Panc1 (cell line): ENCODE measurements at regions not wholly inside any gene's neighbourhood (a gene's known extent, or its start where the extent isn't known, plus 50 kb on each side); places are given as distances from the start of the nearest gene placed in this dataset.

Experiments
- ATAC-seq: fragments of 200-7000 bp; cut with Tn5 transposase; 2 replicates; pipeline ENCODE4 v1.9.1; 2020; ENCODE audit warnings: mild to moderate bottlenecking, moderate library complexity
- BruUV-seq: library from RNA; stranded (reverse); fragments of 400-500 nt; replicated peaks from 2 replicates; lab custom pipeline; 2021; lab: Mats Ljungman, UMichigan
- CTCF ChIA-PET: fragments of 300-600 bp; sonication (Branson Sonifier 250); formaldehyde crosslinking; loops from one replicate; lab custom pipeline; 2022; ENCODE audit warnings: antibody characterized with exemption; lab: Charles Lee
- POLR2A ChIA-PET: fragments of 300-600 bp; sonication (Branson Sonifier 250); formaldehyde crosslinking; loops from one replicate; lab custom pipeline; 2022; ENCODE audit warnings: antibody characterized with exemption; lab: Charles Lee
- DNase-seq: peaks from one replicate; pipeline ENCODE4 v3.0.0-alpha.2; 2010; ENCODE audit warnings: low read depth, low spot score
- H3K27ac ChIP-seq: 2 replicates; pipeline ENCODE4 v1.5.1; 2011; ENCODE audit warnings: mild to moderate bottlenecking, low read length, inconsistent platforms
- H3K27me3 ChIP-seq: fragments of 200-500 bp; sonication (Bioruptor generic); 2 replicates; pipeline ENCODE4 v1.6.0; 2014; ENCODE audit warnings: low read length, inconsistent platforms; ENCODE audit not compliant: control insufficient read depth, insufficient read depth
- H3K36me3 ChIP-seq: fragments of 200-500 bp; sonication (Bioruptor generic); 2 replicates; pipeline ENCODE4 v1.5.1; 2014; ENCODE audit warnings: inconsistent platforms, mild to moderate bottlenecking, low read length, moderate library complexity; ENCODE audit not compliant: control insufficient read depth, insufficient read depth
- H3K4me1 ChIP-seq: 2 replicates; pipeline ENCODE4 v1.5.1; 2011; ENCODE audit warnings: inconsistent platforms, mild to moderate bottlenecking, low read length, moderate library complexity; ENCODE audit not compliant: control insufficient read depth, insufficient read depth
- H3K4me3 ChIP-seq, 2 experiments: 2 replicates each; pipeline ENCODE4 v1.5.1; 2011 to 2012; ENCODE audit warnings: low read depth in 2 of 2, low read length in 2 of 2, mild to moderate bottlenecking in 2 of 2, inconsistent platforms in 1 of 2, moderate library complexity in 1 of 2
- H3K9me3 ChIP-seq: fragments of 200-500 bp; sonication (Bioruptor generic); 2 replicates; pipeline ENCODE4 v1.5.1; 2014; ENCODE audit warnings: low read depth, mild to moderate bottlenecking, inconsistent platforms, low read length, moderate library complexity; ENCODE audit not compliant: control insufficient read depth, insufficient read depth
- POLR2AphosphoS5 ChIP-seq: IDR thresholded peaks from 2 replicates; pipeline ENCODE4 v1.6.1; 2012; ENCODE audit warnings: mild to moderate bottlenecking, low read depth, low read length, moderate library complexity
- SIN3A ChIP-seq: IDR thresholded peaks from 2 replicates; pipeline ENCODE4 v1.6.1; 2012; ENCODE audit warnings: low read depth, mild to moderate bottlenecking, low read length, moderate library complexity, borderline replicate concordance; ENCODE audit not compliant: insufficient read depth
- TCF7L2 ChIP-seq: IDR thresholded peaks from 2 replicates; pipeline ENCODE4 v1.6.1; 2011; ENCODE audit warnings: mild to moderate bottlenecking, low read depth, low read length, inconsistent platforms
- in situ Hi-C: cut with HindIII; loops from 2 replicates; pipeline ENCODE4 v1.10.0; 2016; ENCODE audit warnings: low sequenced_read_pairs, low pct_unique_long_range_greater_than_20kb
- intact Hi-C: fragments of 100-400 bp; cut with micrococcal nuclease; formaldehyde crosslinking; loops from one replicate; pipeline ENCODE4 v1.10.0; 2022; ENCODE audit not compliant: unreplicated experiment
- TF ChIP-seq, protein P1 (sequence below): fragments of 450-650 bp; IDR thresholded peaks from 2 replicates; pipeline ENCODE4 v1.5.1; 2017; ENCODE audit warnings: mild to moderate bottlenecking
- TF ChIP-seq, protein P2 (sequence below), 2 experiments: IDR thresholded peaks; 2 replicates each; pipeline ENCODE4 v1.6.1; 2011 to 2012; ENCODE audit warnings: low read depth in 2 of 2, control low read depth in 1 of 2, low read length in 1 of 2, mild to moderate bottlenecking in 1 of 2, moderate library complexity in 1 of 2; ENCODE audit not compliant: insufficient read depth in 1 of 2

DNA sequence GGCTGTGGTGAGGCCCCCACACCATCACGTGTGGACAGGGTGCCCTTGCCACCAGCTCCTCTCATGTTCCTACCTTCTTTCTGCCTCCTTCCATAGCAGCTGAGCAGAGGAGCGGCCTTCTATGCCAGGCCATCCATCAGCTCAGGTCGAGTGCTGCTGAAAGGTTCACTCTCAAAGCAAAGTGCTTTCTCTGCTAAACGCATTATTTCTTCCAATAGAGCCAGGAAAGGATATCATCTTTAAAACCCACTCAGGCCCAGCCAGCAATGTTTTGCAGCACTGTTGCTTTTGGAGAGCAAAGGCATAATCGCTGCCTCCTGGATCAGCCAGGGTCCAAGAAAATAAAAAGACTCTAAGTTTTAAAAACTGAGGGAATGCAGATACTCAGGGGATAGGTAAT, 54.9 kb upstream of the GPRC5B start:
- Histone ChIP-seq H3K9me3 (no peaks in the 10 kb centered on the region), H3K4me3 (no peak overlapping the region), H3K27ac (no peak overlapping the region), H3K4me1 (no peaks in the 10 kb centered on the region), H3K36me3 (no peaks in the 10 kb centered on the region), H3K27me3 (peaks cover 2% of the 10 kb centered on the region; the same call in 1 of the 2 replicates)
- DNase-seq: no peak
- TF ChIP-seq POLR2AphosphoS5: no peak
- TF ChIP-seq, protein P1, sequence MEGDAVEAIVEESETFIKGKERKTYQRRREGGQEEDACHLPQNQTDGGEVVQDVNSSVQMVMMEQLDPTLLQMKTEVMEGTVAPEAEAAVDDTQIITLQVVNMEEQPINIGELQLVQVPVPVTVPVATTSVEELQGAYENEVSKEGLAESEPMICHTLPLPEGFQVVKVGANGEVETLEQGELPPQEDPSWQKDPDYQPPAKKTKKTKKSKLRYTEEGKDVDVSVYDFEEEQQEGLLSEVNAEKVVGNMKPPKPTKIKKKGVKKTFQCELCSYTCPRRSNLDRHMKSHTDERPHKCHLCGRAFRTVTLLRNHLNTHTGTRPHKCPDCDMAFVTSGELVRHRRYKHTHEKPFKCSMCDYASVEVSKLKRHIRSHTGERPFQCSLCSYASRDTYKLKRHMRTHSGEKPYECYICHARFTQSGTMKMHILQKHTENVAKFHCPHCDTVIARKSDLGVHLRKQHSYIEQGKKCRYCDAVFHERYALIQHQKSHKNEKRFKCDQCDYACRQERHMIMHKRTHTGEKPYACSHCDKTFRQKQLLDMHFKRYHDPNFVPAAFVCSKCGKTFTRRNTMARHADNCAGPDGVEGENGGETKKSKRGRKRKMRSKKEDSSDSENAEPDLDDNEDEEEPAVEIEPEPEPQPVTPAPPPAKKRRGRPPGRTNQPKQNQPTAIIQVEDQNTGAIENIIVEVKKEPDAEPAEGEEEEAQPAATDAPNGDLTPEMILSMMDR: no peak
- no peak for TF ChIP-seq SIN3A
- no peak for TF ChIP-seq TCF7L2
- TF ChIP-seq, protein P2, sequence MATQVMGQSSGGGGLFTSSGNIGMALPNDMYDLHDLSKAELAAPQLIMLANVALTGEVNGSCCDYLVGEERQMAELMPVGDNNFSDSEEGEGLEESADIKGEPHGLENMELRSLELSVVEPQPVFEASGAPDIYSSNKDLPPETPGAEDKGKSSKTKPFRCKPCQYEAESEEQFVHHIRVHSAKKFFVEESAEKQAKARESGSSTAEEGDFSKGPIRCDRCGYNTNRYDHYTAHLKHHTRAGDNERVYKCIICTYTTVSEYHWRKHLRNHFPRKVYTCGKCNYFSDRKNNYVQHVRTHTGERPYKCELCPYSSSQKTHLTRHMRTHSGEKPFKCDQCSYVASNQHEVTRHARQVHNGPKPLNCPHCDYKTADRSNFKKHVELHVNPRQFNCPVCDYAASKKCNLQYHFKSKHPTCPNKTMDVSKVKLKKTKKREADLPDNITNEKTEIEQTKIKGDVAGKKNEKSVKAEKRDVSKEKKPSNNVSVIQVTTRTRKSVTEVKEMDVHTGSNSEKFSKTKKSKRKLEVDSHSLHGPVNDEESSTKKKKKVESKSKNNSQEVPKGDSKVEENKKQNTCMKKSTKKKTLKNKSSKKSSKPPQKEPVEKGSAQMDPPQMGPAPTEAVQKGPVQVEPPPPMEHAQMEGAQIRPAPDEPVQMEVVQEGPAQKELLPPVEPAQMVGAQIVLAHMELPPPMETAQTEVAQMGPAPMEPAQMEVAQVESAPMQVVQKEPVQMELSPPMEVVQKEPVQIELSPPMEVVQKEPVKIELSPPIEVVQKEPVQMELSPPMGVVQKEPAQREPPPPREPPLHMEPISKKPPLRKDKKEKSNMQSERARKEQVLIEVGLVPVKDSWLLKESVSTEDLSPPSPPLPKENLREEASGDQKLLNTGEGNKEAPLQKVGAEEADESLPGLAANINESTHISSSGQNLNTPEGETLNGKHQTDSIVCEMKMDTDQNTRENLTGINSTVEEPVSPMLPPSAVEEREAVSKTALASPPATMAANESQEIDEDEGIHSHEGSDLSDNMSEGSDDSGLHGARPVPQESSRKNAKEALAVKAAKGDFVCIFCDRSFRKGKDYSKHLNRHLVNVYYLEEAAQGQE (IDR thresholded peaks at IDR 0.05; ENCODE audit: insufficient read depth in 1 of 2, low read depth in 2 of 2, low read length in 1 of 2): no peak
- intact Hi-C loops: no loop called here
- in situ Hi-C loops: no loop called here
- ChIA-PET POLR2A (no interaction called here), CTCF (no interaction called here)
- no TSS peak for BruUV-seq
- no peak for ATAC-seq

DNA sequence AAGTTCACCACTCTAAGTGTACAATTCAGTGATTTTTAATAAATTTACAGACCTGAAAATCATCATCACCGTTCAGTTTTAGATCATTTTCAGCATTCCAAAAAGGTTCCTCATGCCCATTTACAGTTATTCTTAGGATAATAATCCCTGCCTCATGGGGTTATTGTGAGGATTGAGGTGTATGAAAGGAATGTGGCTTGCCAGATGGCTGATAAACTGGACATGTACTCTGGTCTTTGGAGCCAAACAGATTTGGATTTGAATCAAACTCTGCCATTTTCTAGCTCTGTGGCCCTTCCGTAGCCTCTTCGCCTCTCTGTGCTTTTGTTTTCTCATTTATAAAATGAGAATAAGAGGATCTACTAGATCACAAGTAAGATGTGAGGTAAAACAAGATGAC, 53.9 kb upstream of the GPRC5B start:
- no peaks in the 10 kb centered on the region for H3K4me1 ChIP-seq
- no peaks in the 10 kb centered on the region for H3K36me3 ChIP-seq
- POLR2A ChIA-PET: no interaction called here
- no peak overlapping the region for H3K27ac ChIP-seq
- no peak for ATAC-seq
- TF ChIP-seq, protein P2 (IDR thresholded peaks at IDR 0.05; ENCODE audit: insufficient read depth in 1 of 2, low read depth in 2 of 2, low read length in 1 of 2): no peak
- TF ChIP-seq TCF7L2: no peak
- no peak for TF ChIP-seq SIN3A
- no peak for TF ChIP-seq POLR2AphosphoS5
- TF ChIP-seq, protein P1: no peak
- in situ Hi-C loops: no loop called here
- H3K27me3 ChIP-seq: peaks cover 3% of the 10 kb centered on the region
- no TSS peak for BruUV-seq
- intact Hi-C loops: no loop called here
- H3K9me3 ChIP-seq: no peaks in the 10 kb centered on the region
- DNase-seq: no peak
- H3K4me3 ChIP-seq: no peak overlapping the region
- CTCF ChIA-PET: no interaction called here
